Liver (tissue), 8 donors: ENCODE measurements at regions not wholly inside any gene's neighbourhood (a gene's known extent, or its start where the extent isn't known, plus 50 kb on each side); places are given as distances from the start of the nearest gene placed in this dataset.

Source experiments
- DNase-seq: peaks from one replicate; pipeline ENCODE4 v3.0.0-alpha.2; 2017; ENCODE audit warnings: low spot score
- H3K27ac ChIP-seq, 2 donors: one replicate each; pipeline ENCODE4 v1.7.0; 2013; ENCODE audit warnings: inconsistent platforms in 2 of 2, low read length in 2 of 2, control low read depth in 1 of 2, low read depth in 1 of 2, mild to moderate bottlenecking in 1 of 2
- H3K27me3 ChIP-seq, 4 donors: one replicate each; pipeline versions ENCODE4 v1.6.1 to v1.7.0; 2013; ENCODE audit warnings: low read length in 3 of 4, inconsistent platforms in 1 of 4, mild to moderate bottlenecking in 1 of 4, moderate library complexity in 1 of 4; ENCODE audit not compliant: control insufficient read depth in 4 of 4, insufficient read depth in 4 of 4
- H3K36me3 ChIP-seq, 4 donors: one replicate each; pipeline versions ENCODE4 v1.6.1 to v1.7.0; 2013; ENCODE audit warnings: low read length in 3 of 4, mild to moderate bottlenecking in 3 of 4, low read depth in 1 of 4, moderate library complexity in 1 of 4; ENCODE audit not compliant: control insufficient read depth in 4 of 4, insufficient read depth in 3 of 4
- H3K4me1 ChIP-seq, 4 donors: one replicate each; pipeline versions ENCODE4 v1.6.1 to v1.7.0; 2013; ENCODE audit warnings: low read length in 3 of 4, mild to moderate bottlenecking in 3 of 4, moderate library complexity in 1 of 4; ENCODE audit not compliant: control insufficient read depth in 4 of 4, insufficient read depth in 4 of 4
- H3K4me3 ChIP-seq, 3 donors: one replicate each; pipeline versions ENCODE4 v1.6.1 to v1.7.0; 2013; ENCODE audit warnings: low read length in 3 of 3, control low read depth in 1 of 3, low read depth in 1 of 3, mild to moderate bottlenecking in 1 of 3
- H3K9ac ChIP-seq, 2 donors: one replicate each; pipeline ENCODE4 v1.7.0; 2013; ENCODE audit warnings: low read length in 2 of 2, mild to moderate bottlenecking in 2 of 2, moderate library complexity in 2 of 2, control low read depth in 1 of 2, low read depth in 1 of 2
- H3K9me3 ChIP-seq, 4 donors: one replicate each; pipeline versions ENCODE4 v1.6.1 to v1.7.0; 2013; ENCODE audit warnings: low read length in 3 of 4; ENCODE audit not compliant: control insufficient read depth in 4 of 4
- ATF3 ChIP-seq: IDR thresholded peaks from 2 replicates; pipeline ENCODE4 v1.6.1; 2016; ENCODE audit warnings: antibody characterized with exemption
- CTCF ChIP-seq: fragments of 150-350 bp; IDR thresholded peaks from 2 replicates; pipeline ENCODE4 v1.5.1; 2017; ENCODE audit warnings: improper control_type of control experiment, low read depth, low read length; ENCODE audit not compliant: missing input control
- FOXA1 ChIP-seq: IDR thresholded peaks from 2 replicates; pipeline ENCODE4 v1.6.1; 2016; ENCODE audit warnings: antibody characterized with exemption
- FOXA2 ChIP-seq: IDR thresholded peaks from 2 replicates; pipeline ENCODE4 v1.6.1; 2016; ENCODE audit warnings: antibody characterized with exemption
- GABPA ChIP-seq, 2 donors: IDR thresholded peaks in 1 of 2; conservative IDR thresholded peaks in 1 of 2; 2 replicates each; pipeline ENCODE4 v1.6.1; 2016; ENCODE audit warnings: antibody characterized with exemption in 2 of 2, mild to moderate bottlenecking in 1 of 2, moderate library complexity in 1 of 2
- HNF4G ChIP-seq: IDR thresholded peaks from 2 replicates; pipeline ENCODE4 v1.6.1; 2016; ENCODE audit warnings: antibody characterized with exemption
- JUND ChIP-seq, 2 donors: IDR thresholded peaks; 2 replicates each; pipeline ENCODE4 v1.6.1; 2016; ENCODE audit warnings: antibody characterized with exemption in 2 of 2
- NR2F2 ChIP-seq: IDR thresholded peaks from 2 replicates; pipeline ENCODE4 v1.6.1; 2016; ENCODE audit warnings: antibody characterized with exemption
- RAD21 ChIP-seq, 2 donors: IDR thresholded peaks; 2 replicates each; pipeline ENCODE4 v1.6.1; 2016; ENCODE audit warnings: antibody characterized with exemption in 2 of 2, mild to moderate bottlenecking in 2 of 2
- RXRA ChIP-seq, 2 donors: IDR thresholded peaks; 2 replicates each; pipeline ENCODE4 v1.6.1; 2017 to 2018; ENCODE audit warnings: antibody characterized with exemption in 2 of 2, mild to moderate bottlenecking in 1 of 2
- SP1 ChIP-seq: IDR thresholded peaks from 2 replicates; pipeline ENCODE4 v1.6.1; 2018; ENCODE audit warnings: antibody characterized with exemption, mild to moderate bottlenecking
- TAF1 ChIP-seq: conservative IDR thresholded peaks from 2 replicates; pipeline ENCODE4 v1.6.1; 2016; ENCODE audit warnings: antibody characterized with exemption, mild to moderate bottlenecking
- YY1 ChIP-seq: IDR thresholded peaks from 2 replicates; pipeline ENCODE4 v1.6.1; 2016; ENCODE audit warnings: antibody characterized with exemption, mild to moderate bottlenecking
- WGBS: extraction: QIAGEN DNeasy Blood & Tissue Kit; methylation state at CpG from one replicate; pipeline ENCODE4 v1.1.7; 2013; 5-methylcytosine and 5-hydroxymethylcytosine counted together
- TF ChIP-seq, protein P1 (sequence below): IDR thresholded peaks from 2 replicates; pipeline ENCODE4 v1.6.1; 2016; ENCODE audit warnings: antibody characterized with exemption
- TF ChIP-seq, protein P2 (sequence below): IDR thresholded peaks from 2 replicates; pipeline ENCODE4 v1.6.1; 2016; ENCODE audit warnings: antibody characterized with exemption
- TF ChIP-seq, protein P3 (sequence below): IDR thresholded peaks from 2 replicates; pipeline ENCODE4 v1.6.1; 2016; ENCODE audit warnings: antibody characterized with exemption, mild to moderate bottlenecking
- donor health status: healthy.
- donor health status: healthy.
- donor health status: healthy.
- donor health status: healthy.
- donor health status: healthy.

DNA sequence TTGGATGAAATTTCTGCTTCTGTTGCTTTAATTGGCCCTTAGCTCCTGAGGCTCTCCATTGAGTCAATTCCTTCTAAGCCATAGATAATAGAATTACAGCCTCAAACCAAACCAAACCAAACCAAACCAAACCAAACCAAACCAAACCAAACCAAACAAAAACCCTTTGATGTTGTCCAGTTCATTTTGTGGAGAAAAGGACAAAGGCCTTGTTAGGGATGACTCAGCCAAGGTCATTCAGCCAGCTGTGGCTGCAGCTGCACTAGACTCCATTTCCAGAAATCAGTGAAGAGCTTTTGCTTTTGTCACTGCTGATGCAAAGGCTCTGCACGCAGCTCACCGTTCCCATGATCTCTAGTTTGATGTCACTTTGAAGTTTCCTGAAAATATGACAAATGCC is 82.2 kb upstream of the RMST start:
- Histone ChIP-seq H3K27ac (no peak overlapping the region), H3K27me3 (no peaks in the 10 kb centered on the region), H3K4me1 (no peaks in the 10 kb centered on the region), H3K9me3 (no peaks in the 10 kb centered on the region), H3K36me3 (no peaks in the 10 kb centered on the region), H3K9ac (no peak overlapping the region), H3K4me3 (no peak overlapping the region)
- TF ChIP-seq, protein P1, sequence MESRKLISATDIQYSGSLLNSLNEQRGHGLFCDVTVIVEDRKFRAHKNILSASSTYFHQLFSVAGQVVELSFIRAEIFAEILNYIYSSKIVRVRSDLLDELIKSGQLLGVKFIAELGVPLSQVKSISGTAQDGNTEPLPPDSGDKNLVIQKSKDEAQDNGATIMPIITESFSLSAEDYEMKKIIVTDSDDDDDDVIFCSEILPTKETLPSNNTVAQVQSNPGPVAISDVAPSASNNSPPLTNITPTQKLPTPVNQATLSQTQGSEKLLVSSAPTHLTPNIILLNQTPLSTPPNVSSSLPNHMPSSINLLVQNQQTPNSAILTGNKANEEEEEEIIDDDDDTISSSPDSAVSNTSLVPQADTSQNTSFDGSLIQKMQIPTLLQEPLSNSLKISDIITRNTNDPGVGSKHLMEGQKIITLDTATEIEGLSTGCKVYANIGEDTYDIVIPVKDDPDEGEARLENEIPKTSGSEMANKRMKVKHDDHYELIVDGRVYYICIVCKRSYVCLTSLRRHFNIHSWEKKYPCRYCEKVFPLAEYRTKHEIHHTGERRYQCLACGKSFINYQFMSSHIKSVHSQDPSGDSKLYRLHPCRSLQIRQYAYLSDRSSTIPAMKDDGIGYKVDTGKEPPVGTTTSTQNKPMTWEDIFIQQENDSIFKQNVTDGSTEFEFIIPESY = no peak
- TF ChIP-seq TAF1 (no peak), SP1 (no peak), YY1 (no peak), HNF4G (no peak), RXRA (IDR thresholded peaks at IDR 0.05) (no peak), FOXA1 (no peak), CTCF (no peak), FOXA2 (no peak), RAD21 (IDR thresholded peaks at IDR 0.05) (no peak)
- TF ChIP-seq, protein P2, sequence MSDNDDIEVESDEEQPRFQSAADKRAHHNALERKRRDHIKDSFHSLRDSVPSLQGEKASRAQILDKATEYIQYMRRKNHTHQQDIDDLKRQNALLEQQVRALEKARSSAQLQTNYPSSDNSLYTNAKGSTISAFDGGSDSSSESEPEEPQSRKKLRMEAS = no peak
- TF ChIP-seq, protein P3, sequence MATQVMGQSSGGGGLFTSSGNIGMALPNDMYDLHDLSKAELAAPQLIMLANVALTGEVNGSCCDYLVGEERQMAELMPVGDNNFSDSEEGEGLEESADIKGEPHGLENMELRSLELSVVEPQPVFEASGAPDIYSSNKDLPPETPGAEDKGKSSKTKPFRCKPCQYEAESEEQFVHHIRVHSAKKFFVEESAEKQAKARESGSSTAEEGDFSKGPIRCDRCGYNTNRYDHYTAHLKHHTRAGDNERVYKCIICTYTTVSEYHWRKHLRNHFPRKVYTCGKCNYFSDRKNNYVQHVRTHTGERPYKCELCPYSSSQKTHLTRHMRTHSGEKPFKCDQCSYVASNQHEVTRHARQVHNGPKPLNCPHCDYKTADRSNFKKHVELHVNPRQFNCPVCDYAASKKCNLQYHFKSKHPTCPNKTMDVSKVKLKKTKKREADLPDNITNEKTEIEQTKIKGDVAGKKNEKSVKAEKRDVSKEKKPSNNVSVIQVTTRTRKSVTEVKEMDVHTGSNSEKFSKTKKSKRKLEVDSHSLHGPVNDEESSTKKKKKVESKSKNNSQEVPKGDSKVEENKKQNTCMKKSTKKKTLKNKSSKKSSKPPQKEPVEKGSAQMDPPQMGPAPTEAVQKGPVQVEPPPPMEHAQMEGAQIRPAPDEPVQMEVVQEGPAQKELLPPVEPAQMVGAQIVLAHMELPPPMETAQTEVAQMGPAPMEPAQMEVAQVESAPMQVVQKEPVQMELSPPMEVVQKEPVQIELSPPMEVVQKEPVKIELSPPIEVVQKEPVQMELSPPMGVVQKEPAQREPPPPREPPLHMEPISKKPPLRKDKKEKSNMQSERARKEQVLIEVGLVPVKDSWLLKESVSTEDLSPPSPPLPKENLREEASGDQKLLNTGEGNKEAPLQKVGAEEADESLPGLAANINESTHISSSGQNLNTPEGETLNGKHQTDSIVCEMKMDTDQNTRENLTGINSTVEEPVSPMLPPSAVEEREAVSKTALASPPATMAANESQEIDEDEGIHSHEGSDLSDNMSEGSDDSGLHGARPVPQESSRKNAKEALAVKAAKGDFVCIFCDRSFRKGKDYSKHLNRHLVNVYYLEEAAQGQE = no peak
- no peak for DNase-seq
- WGBS = 89% methylated on average over 2 of the region's 2 CpGs

DNA sequence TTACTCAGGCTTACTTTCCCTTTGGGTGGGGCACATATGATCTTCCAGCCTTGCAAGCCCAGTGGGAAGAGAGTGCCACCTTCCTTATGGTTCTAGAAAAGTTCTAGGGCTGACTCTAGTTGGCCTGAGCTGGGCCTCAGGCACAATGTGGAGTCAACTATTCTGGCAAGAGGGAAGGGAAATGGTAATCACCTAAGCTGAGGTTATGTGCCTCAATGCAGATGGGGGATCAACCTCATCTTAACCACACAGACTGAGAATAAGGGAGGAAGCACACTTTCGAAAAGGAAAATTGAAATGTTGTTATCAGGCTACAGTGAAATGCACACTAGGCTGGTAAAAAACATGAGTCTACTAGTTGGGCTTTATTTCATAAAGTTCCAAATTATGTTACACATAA is 77.5 kb upstream of the RMST start:
- Histone ChIP-seq H3K27ac (no peak overlapping the region), H3K27me3 (no peaks in the 10 kb centered on the region), H3K4me3 (no peak overlapping the region), H3K36me3 (no peaks in the 10 kb centered on the region), H3K9ac (no peak overlapping the region), H3K9me3 (no peaks in the 10 kb centered on the region), H3K4me1 (no peaks in the 10 kb centered on the region)
- DNase-seq = no peak
- WGBS = 91% methylated on average over 1 of the region's 1 CpG
- TF ChIP-seq GABPA (IDR thresholded peaks at IDR 0.05 in 1 of 2, conservative IDR thresholded peaks at IDR 0.05 in 1 of 2) (no peak), JUND (IDR thresholded peaks at IDR 0.05) (no peak), NR2F2 (no peak), RXRA (IDR thresholded peaks at IDR 0.05) (no peak), ATF3 (no peak), CTCF (no peak), RAD21 (IDR thresholded peaks at IDR 0.05) (no peak)
- TF ChIP-seq, protein P3 = no peak
- TF ChIP-seq, protein P1 = no peak
- TF ChIP-seq, protein P2 = no peak
